ENCODE measurements at regions not wholly inside any gene's neighbourhood (a gene's known extent, or its start where the extent isn't known, plus 50 kb on each side); places are given as distances from the start of the nearest gene placed in this dataset.

DNA sequence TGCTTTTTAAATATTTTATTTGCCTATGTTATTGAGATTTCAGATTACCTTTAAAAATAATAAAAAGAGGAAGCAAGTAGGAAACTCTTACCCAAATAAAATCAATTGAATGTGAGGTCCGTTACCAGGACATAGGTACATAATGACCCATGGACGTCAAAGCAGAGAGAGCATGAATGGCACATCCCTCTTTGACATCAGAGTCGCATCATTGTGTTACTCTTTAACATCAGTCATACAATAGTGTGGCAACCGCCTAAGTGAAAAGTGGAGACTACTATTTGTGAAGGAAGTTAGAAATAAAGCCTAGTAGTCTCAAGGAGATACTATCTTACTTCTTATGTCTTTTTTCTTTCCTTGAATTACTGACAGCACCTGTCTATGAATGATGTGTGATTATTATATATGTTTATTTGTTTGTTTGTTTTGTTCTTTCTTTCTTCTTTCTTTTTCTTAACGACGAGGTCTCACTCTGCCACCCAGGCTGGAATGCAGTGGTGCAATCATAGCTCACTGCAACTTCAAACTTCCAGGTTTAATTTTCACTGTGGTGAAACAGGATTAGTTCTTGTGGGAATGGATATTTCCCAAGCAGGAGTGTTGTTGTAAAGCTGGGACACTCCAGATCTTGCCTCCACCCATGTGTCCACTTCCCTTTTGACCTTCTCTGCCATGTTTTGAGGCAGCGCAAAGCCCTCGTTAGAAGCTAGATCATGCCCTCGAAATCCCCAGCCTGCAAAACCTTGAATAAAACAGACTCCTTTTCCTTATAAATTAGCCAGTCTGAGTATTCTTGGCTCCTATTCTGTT lies 407.2 kb upstream of the NETO1 start:
- DNase-seq, result no peak

DNA sequence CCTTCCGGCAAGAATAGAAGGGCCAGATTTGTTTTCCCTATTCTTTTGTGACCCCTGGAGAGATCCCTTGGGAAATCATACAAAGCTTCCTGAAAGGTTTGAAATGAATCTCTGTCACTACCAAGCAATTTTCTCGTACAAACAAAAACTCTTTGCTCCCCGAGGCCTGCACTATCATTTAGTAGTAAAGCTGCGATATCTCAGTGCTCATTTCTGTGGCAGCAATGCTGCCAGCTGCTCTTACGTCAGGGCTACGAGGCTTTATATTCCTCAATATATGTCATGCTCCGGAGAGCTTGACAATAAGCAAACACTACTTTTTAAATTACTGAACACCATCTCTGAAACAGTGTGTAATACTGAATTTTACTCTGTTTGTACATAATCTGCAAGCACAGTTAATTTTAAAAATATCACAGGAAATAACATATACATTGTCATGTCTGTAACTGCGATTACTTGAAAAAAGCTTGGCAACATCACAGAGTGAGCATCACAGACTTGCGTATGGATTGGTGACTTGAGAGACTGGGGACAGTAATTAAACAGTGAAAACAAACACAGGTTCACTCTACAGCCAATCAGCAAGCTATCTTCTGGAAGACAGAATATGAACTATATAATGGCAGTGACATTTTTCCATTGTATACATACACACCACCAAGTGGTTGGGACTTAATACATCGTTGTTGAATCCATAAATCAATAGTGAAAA lies 403.3 kb upstream of the NETO1 start:
- DNase-seq, result no peak

DNA sequence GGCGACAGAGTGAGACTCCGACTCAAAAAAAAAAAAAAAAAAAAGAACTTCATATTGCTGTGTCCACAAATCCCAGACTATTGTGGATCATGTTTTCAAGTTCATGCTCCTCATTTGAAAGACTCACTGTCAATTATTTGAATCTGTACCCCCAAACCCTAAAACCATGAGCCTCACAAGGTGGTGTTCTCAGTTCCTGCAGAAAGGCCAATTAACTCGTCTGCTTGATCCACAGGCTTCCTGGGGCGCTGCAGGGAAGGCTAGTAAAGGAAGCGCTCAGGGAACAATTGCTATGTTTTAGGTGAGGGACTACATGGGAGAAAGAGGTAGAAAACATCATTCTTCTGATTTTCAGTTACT lies 396.8 kb upstream of the NETO1 start:
- no peak for DNase-seq

DNA sequence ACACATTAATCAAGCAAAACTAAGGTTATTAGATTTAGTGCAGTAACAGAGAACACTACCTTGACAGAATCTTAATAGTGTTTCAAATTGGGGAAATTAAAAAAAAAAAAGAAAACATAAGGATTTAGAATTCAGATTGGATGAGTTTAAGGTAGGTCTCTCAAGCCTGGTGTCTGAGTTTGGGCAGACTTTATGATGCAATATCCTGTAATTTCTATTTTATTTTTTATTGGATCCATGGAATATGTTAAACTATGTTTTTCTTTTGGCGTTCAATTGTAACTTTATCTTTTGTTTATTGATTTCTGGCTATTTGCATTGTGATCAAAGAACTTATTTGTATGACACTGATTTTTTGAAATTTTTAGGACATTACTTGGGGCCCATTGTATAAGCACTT lies 394.1 kb upstream of the NETO1 start:
- no peak for DNase-seq

DNA sequence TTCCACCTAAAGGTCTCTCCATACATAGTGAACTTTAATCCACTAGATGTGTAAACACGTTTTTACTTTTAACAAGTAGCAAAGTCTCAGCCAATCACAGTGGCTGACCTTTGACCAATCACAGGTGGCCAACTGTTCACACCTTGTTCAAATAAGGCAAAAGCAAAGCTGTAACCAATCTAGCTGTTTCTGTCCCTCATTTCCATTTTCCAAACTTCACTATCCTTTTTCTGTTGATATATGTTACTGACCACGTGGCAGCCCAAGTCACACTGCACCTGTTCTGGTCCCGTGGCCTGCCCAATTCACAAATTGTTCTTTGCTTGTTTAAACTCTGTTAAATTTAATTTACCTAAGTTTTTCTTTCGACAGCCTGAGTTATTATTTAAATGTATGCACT lies 393.5 kb upstream of the NETO1 start:
- DNase-seq, result no peak

DNA sequence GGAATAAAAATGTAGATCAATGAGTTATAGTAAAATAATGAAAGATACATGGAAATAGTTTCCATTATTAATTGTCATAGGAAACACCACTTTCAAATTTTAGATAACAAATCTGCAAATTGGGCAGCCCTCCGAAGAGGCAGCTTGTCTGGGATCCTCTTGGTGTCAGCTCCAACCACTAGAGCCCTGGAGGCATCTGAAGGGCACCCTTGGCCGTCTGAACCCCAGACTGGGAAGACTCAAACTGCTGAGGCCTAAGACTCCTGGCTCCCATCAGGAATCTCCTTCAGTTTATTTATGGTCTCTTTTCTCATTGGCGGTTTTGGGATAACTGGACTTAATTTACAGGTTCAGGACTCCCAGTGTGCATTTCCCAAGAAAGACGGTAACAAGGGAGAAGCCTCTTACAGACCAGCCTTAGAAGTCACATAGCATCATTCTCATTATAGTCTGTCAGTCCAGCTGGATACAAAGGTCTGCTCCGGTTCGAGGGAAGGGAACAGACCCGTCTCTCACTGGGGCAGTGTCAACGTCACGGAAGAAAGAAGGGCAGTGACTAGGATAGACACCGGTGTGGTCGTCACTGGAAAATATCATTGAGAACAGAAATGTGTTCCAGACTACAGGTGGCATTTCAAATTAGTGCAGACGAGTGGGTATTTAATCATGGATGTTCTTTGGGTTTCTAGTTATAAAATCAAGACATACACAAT lies 390.7 kb upstream of the NETO1 start:
- no peak for DNase-seq

DNA sequence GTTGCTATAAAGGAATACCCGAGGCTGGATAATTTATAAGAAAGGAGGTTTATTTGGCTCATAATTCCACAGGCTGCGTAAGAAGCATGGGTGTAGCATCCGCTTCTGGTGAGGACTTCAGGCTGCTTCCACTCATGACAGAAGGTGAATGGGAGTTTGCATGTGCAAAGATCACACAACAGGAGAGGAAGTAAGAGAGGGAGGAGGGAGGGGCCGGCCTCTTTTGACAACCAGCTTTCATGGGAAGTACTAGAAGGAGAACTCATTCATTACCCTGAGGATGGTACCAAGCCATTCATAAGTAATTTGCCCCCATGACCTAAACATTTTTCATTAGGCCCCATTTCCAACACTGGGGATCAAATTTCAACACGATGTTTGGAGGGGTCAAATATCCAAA lies 386.8 kb upstream of the NETO1 start:
- DNase-seq, result no peak

DNA sequence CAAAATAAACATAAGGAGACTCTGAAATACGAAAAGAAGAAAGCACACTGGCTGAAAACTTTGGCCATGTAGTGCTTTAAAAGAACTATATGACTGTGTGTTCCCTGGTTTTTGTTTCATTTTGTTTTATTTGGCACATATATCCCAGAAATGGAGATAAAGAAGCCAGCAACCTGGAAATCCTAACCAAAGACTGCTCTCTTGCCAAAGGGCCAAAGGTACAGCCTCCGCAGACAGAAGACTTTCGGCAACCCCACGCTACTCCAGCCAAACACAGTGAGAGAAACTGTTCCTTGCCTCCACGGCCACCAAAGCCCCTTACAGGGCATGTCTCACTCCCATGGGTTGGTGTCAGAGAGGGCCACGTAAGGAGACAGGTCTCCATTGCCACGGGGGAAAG lies 381.2 kb upstream of the NETO1 start:
- DNase-seq, result no peak

DNA sequence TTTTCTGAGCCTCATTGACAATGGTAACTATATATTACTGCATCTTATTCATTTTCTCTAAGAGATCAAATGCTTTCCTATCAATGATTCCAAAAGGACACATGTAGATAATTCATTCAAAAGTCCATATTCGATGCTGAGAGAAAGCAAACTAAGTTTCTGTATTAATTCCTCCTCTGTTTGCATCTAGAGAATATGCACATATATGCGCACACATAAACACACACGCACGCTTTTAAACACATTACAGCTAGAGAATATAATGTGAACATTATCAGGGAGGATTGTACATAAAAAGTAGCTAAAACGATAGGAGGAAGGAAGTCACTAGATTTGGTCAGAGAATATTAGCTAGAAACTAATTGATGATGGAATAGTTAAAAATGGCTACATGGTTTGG lies 379.0 kb upstream of the NETO1 start:
- DNase-seq, result no peak

DNA sequence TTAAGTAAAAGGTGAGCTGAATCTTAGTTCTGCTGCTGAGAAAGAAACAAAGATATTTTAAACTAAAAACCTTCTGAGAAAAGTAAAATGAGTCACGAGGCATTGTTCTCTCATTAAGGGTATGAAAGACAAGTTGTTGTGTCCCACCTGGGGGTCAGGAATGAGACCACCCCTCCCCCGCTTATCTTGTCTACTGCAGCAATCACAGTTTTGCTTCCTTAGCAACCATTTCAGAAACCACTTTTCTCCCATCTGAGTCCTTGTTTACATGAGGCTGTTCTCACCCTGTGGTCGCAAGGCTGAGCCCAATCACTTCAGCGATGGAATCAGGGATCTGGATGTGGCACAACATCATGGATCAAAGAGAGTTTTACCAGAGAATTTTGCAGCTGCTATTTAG lies 377.6 kb upstream of the NETO1 start:
- no peak for DNase-seq

DNA sequence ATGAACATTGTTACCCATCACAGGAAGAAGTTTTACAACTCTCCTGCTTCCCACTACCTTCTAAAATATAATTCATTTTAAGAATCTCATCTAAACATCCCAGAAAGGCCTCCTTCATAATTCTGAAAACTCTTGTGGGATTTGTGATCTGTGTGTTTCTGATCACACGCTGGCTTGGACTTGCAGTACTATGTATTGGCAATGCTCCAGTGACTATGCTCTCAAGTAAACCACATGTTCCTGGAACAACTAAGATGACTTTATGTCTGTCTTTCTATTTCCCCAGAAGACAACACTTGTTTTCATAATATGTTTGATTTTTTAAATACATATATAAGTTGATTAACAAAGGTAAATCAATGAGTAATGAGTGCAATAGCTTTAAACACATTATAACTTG lies 376.6 kb upstream of the NETO1 start:
- DNase-seq, result no peak

DNA sequence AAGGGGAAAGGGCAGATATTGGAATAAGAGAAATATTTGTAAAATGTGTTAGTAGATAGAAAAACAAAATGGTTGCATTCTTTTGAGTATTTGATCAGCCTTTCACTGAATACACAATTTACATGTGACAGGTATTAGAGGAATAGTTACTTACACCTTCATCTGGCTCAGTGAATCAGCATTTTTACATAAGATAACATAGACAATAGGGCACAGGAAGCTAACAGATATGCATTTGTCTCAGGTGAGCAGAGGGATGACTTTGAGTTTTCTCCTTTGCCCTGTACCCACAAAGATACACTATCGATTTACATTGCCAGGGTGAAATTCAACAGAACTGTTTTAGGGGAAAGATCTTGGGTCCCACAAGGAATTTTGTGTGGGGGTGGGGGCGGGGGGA lies 373.1 kb upstream of the NETO1 start:
- no peak for DNase-seq

DNA sequence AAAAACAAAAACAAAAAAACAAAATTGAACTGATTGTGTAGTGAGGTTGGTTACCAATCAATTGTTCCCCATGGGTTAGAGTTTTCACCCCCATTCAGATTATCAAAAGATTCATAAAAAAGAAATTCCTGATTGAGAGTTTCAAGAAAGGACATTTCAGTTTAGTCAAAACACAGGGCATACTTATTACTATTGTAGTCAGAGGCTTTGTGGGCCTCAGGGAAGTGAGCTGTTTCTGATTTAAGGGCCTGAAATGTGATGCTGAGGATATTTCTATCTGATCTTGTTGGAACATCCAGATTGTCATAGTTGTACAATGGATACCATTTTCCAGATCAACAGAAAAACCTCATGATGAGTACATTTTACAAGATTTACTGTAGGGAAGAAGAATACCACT lies 368.1 kb upstream of the NETO1 start:
- no peak for DNase-seq

DNA sequence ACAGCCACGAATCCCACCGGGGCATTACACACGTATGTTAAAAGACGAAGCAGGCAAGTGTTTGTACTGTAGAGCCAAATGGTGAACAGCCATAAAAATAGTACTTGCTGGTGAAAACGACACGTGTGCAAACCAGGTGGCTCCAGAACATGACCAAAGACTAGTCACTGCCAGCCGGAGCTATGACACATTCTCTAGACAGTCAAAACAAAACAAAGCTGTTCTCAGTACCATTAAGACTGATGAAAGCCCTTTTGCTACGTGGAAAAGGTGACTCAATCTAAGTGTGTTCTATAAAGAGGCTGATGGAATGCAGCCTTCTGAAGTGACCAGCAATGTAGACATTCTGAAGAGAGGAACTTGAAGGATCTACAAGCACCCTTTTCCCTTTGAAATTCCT lies 367.7 kb upstream of the NETO1 start:
- DNase-seq, result peak; percentile 9

DNA sequence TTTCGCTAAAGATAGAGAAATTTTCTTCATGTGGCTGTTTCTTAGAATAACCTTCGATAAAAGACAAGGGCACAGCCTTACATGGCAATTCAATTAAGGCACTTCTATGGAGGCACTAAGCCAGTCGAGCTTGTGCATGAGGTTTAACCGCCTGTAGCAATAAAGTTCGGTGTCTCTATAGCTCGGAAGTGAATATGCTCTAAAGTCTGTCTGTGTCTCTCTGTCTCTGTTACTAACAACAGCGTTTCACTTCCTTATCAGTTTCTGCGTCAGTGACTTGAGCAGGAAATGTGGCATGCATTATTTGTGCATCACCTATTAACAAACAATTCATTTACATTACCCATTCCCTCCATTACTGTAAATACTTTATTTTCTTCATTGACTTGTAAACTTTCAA lies 365.1 kb upstream of the NETO1 start:
- DNase-seq, result no peak

DNA sequence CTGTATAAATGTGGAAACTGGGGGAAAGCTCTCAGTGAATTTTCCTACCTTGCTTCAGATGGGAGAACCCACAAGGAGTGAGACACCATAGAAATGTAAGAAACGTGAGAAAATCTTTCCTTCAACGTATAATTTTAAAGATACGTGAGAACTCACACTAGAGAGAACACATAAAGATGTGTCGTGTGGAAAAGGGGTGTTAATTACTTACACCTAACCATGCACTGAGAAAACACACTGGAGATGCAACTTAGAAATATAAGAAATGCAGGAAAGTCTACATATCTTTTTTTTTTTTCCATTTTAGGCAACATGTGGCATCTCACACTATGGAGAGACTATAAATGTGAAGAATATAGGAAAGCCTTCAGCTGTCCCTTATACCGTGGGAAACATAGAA lies 352.9 kb upstream of the NETO1 start:
- no peak for DNase-seq

DNA sequence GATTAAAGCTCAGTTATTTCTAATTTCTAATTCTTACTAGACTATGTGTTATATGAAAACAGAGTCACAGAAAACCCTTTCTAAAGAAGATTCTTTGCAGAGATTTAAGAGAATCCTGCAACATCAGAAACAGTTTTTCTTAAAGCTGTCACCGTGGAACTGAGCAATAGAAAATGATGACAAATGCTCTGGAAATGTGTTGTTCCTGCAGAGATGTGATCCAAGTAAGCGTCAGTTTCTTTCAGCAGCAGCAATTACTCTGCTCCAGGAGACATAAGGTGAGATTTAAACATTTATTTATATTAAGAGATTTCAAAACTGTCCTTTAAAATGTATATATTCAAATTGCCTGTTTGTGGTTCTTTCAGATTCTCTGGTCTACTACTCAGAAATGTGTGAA lies 350.5 kb upstream of the NETO1 start:
- DNase-seq, result no peak

DNA sequence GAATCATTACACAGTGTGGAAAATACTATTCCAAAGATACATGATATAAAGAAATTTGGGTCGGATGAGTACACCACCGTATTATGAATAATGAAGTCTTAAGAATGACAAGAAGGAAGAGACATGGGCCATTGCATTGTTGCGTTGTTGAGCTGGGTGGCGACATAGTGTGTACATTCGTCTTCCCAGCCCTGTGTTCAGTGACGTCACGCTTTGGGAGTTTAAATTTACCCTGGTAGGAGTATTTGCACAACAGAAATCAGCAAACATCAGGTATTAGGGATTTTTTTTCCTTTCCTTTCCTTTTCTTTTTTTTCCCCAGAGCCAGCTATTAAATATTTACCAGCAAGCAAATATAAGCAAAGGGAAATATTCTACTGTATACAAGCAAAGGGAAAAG lies 347.2 kb upstream of the NETO1 start:
- no peak for DNase-seq

DNA sequence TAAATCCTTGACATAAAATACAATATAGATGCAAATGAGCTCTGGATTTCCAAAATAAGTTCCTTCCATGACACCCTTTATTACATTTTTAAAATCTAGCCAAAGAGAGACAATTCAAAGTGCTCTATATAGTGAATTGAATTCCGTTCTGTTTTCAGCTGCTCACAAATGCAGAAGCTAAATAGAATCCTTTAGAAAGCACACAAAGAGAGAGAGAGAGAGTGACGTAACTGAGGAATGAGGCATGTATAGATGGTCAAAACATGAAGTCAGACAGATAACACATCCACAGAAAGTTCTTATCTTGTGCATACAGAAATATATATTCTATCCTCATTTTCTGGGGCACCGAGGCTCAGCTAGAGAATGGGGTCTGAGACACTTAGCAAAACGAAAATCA lies 344.7 kb upstream of the NETO1 start:
- no peak for DNase-seq

DNA sequence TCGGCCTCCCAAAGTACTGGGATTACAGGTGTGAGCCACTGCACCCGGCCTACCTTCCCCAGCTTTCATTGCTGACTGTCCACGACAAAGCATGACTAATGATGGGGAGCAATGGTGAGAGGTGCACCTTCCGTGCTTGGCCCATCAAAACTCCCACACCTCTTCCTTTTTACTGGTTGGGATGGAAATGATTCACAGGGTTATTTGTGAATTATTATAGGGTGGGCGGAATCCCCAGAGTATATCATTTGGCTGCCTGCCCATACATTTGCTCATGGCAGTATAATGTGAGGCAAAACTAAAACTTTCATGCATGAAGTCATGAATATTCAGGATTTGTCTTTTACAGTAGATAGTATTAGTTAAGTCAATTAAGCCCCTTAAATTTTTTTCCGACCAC lies 334.2 kb upstream of the NETO1 start:
- no peak for DNase-seq

DNA sequence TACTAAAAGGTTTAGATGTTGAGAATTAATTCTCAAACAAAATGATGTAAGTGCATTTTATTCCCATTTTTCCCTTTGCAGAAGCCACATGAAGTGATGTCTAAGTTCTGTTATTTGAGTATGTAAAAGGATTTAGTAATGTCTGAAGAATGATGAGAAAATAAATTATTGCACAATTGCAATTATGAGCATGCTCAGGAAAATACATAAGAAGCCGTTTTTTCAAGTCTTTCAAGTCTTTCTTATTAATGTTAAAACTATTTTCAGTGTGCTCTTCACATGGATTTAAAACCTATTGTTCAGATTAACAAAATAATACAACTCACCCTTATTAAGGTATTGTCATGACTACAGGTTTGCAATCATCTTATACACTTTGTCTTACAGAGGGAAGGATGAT lies 331.4 kb upstream of the NETO1 start:
- DNase-seq, result no peak

DNA sequence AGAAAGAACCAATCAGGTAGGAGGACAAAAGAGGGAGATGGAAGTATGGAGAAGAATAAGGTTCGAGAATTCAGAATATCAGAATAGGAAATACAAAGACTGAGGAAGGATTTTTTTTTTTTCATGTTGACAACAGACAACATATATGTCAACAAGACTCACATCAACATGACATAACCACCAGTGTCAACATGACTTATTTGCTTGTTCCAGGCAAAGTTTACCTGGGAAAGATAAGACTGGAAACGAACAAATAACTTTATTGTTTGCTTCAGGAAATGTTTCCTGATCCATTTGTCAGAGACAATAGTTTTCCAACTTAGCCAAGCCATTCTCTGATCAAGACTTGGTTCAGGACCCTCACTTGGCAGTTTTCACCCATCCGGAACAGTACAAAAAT lies 321.9 kb upstream of the NETO1 start:
- no peak for DNase-seq

DNA sequence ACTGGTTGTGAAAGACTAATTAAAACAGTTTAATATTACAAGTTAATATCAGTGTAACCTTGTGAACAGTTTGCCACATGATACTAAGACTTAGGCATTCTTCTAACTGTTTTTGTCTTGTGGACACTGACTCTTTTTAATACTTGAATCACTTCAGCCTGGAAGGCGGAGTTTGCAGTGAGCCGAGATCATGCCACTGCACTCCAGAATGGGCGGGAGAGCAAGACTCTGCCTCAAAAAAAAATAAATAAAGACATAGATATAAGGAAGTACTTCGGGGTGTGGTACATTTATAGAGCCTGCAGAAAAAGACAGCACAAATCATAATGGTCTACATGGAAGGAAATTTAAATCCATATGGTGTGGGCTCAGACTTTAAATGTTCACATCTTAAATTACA lies 300.4 kb upstream of the NETO1 start:
- DNase-seq, result no peak

DNA sequence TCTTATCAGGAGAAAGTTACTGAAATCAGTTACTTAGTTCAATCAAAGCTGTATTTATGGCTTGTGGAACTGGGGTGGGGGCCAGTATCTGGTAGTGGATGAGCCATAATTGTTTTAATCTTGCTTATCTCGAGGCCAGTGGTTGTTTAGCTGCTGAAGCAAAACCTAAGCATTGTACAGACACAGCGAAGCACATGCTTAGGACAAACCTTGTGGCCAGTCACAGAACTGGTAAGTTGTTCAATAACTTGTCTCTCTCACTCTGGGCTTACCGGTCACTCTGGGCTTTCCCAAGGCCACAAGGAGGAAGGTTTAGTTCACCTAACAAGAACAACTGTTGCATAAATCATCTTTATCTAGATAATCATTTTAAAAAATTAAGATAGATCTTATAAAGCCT lies 296.6 kb upstream of the NETO1 start:
- no peak for DNase-seq
